Glomerular visceral epithelial cell (primary cell): ENCODE measurements at regions not wholly inside any gene's neighbourhood (a gene's known extent, or its start where the extent isn't known, plus 50 kb on each side); places are given as distances from the start of the nearest gene placed in this dataset.
"Not testable (repeated sequence)": the region's sequence is repeated elsewhere in the genome, so short reads cannot be mapped to it uniquely, and the experiment has no call there.

ENCODE experiments used
- DNase-seq: peaks from one replicate; pipeline ENCODE4 v3.0.0-alpha.2; 2016; ENCODE audit errors: extremely low spot score

GRCh38 chr13:90648497-90648896 is 699.0 kb upstream of the MIR17HG start:
- no peak for DNase-seq

- DNase-seq, result no peak
These were observed 695.5 kb upstream of the MIR17HG start for GRCh38 chr13:90652036-90652435.

GRCh38 chr13:90654970-90655369 is 692.5 kb upstream of the MIR17HG start:
- no peak for DNase-seq

- DNase-seq, result not testable (repeated sequence)
These were observed 683.3 kb upstream of the MIR17HG start for GRCh38 chr13:90664200-90664599.

GRCh38 chr13:90673746-90674145 is 673.7 kb upstream of the MIR17HG start:
- no peak for DNase-seq

GRCh38 chr13:90675129-90675528 is 672.4 kb upstream of the MIR17HG start:
- DNase-seq, result no peak

- no peak for DNase-seq
These were observed 666.7 kb upstream of the MIR17HG start for GRCh38 chr13:90680826-90681225.

GRCh38 chr13:90683711-90684131 is 663.8 kb upstream of the MIR17HG start:
- no peak for DNase-seq

- peak; percentile 27 for DNase-seq
These were observed 661.0 kb upstream of the MIR17HG start for GRCh38 chr13:90686442-90686841.

- DNase-seq, result no peak
These were observed 658.4 kb upstream of the MIR17HG start for GRCh38 chr13:90689111-90689510.

- DNase-seq, result no peak
These were observed 656.9 kb upstream of the MIR17HG start for GRCh38 chr13:90690458-90691080.

GRCh38 chr13:90696254-90696653 is 651.2 kb upstream of the MIR17HG start:
- DNase-seq, result peak; percentile 20

GRCh38 chr13:90696656-90697055 is 650.8 kb upstream of the MIR17HG start:
- peak; percentile 3 for DNase-seq

GRCh38 chr13:90700340-90700739 is 647.1 kb upstream of the MIR17HG start:
- DNase-seq, result no peak

- DNase-seq, result no peak
These were observed 646.2 kb upstream of the MIR17HG start for GRCh38 chr13:90701264-90701663.

- DNase-seq, result no peak
These were observed 645.4 kb upstream of the MIR17HG start for GRCh38 chr13:90702050-90702449.

- DNase-seq, result no peak
These were observed 640.9 kb upstream of the MIR17HG start for GRCh38 chr13:90706631-90707030.

- DNase-seq, result no peak
These were observed 639.4 kb upstream of the MIR17HG start for GRCh38 chr13:90708128-90708527.

GRCh38 chr13:90709319-90709718 is 638.2 kb upstream of the MIR17HG start:
- DNase-seq, result no peak

GRCh38 chr13:90710164-90710759 is 637.2 kb upstream of the MIR17HG start:
- DNase-seq, result no peak

- no peak for DNase-seq
These were observed 633.9 kb upstream of the MIR17HG start for GRCh38 chr13:90713441-90714133.

- DNase-seq, result no peak
These were observed 632.0 kb upstream of the MIR17HG start for GRCh38 chr13:90715485-90715884.

GRCh38 chr13:90717451-90717936 is 630.0 kb upstream of the MIR17HG start:
- DNase-seq, result peak; percentile 60
